NCI-H510A treated with DMSO at 0.1 percent for 48 hours (cell line): ENCODE measurements at regions not wholly inside any gene's neighbourhood (a gene's known extent, or its start where the extent isn't known, plus 50 kb on each side); places are given as distances from the start of the nearest gene placed in this dataset.
"Not testable (repeated sequence)": the region's sequence is repeated elsewhere in the genome, so short reads cannot be mapped to it uniquely, and the experiment has no call there.

Experiments
- DNase-seq: peaks from one replicate; lab custom pipeline; 2025; lab: John Stamatoyannopoulos, UW

DNA sequence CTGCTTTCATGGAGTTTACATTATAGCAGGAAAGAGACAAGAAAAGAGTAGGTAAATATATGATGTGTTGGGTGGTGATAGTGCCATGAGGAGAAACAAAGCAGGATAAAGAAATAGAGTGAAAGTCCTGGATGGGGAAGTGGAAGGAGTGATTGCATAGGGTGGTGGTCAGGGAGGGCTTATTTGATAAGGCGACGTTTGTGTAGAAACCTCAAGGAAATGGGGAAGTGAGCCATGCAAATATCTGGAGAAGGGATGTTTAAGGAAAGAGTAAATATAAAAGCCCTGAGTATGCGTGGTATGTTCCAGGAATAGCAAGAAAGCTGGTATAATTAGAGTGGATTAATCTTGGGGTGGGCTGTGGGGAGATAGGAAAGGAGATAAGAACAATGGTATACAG, 134.7 kb upstream of the SV2C start:
- no peak for DNase-seq

DNA sequence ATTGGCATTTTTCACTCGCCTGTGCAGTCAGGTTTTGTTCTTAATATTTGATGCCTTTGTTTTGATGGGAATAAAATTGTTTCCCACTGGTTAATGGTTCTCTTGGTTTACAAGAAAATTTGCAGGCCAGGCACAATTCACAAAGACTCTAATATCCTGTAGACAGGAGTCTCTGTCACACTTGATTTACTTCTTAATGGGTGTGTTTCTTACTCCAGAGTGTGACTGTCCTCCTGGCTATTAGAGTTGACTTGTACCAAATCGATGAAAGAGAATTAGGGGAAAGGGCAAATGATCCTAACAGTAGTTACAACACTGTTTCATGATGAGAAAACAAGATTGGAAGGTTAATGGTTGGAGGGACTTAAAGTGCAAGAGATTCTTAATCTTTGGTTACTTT, 142.8 kb upstream of the SV2C start:
- DNase-seq: no peak

DNA sequence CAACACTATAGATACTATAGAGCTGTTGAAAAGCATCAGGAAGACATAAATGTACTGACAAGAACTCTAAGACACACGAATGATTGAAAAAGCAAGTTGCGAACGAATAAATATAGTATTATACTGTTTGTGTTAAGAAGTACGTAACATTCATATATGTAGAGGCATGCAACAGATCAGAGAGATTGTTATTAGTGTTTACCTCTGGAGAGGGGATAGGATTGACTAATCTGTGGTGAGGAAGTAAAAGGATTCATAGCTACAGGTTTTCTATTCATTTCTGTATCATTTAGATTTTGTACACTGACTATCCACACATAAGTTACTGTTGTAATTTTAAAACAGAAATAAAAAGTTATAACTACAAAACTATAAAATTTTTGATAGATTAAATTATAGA, 147.6 kb upstream of the SV2C start:
- DNase-seq: no peak

DNA sequence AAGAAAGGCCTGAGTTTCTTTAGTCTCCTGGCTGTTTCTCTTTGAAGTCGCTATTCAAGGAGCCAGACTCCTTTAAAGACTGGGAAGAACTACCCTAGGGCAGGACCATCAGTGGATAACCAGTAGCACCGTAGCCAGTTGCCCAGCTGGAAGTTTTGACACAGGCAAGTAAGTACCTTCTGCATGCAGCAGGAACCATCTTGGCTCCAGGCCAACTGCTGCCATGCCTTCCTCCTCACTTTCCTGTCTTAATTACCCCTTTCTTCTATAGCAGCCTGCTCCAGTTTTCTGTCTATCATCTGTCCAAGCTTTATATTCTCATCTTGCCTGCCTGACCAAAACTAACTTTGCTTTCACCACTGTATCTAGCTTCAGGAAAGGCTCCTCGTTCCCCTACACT, 149.7 kb upstream of the SV2C start:
- DNase-seq: peak; percentile 1

DNA sequence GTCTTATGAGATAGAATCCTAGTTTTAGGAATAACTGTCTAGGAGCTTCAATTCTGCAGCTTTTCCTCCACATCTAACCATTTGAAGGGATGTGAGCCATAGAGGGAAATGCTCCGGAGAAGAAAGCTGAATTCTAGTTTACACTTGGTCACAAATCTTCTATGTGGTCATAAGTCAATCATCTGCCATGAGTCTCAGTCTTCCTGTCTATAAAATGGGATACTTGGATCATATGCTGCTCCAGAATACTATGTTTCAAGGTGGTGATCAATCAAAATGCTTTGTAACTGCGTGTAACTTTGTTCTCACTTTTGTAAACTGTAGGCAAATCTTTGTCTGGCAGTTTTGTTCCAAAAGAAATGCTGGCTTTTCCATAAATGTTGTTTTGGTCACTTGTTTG, 152.0 kb upstream of the SV2C start:
- no peak for DNase-seq

DNA sequence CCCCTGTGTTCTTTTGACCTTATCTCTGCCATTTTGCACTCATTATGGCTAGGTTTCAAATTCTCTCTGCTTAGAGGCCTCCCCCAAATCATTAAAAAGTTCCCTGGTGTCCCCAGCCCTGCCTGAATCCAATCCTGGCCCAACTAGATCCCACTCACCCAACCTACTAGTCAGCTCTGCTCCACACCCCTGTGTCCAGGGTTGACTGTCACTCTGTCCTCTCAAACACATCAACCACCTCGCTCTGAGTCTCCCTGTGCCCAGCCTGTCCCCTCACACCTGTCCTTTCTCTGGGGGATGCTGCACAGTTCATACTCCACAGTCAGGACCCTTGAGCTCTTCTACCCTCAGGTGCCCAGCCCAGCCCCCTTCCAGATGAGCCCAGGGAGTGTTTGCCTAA, 154.2 kb upstream of the SV2C start:
- no peak for DNase-seq

DNA sequence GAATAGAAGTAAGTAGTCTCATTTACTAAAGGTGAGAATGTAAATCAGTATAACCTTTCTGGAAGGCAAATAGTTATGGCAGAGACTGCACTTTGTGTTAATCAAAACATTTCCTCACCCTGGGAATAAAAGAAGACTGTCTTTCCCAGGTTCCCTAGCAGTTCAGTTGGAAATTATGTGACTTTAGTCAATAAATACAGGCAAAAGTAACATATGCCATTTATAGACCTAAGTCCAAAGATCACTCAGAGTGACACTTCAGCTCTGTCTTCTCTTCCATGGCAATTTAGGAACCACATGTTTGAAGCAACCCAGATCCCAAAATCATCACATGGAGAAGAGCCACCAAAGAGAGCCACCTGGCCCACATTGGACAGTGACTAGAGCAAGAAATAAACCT, 160.7 kb upstream of the SV2C start:
- DNase-seq: no peak

DNA sequence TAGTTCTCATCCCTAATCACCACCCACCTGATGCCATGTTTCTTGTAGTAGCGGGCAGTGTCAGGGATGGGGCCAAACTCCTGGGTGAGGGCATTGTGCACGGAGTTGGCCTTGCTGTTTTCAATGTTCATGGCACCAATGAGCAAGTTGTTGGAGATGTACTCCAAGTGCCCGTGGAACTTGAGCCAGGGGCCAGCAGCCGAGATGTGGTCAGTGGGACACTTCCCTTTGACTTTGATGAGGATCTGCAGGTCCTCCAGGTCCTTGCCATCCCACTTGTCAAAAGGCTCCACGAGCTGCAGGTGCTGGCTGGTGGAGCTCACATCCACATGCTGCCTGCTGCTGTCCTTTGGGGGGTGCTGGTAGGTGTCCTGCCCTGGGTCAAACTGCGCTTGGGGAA, 162.2 kb upstream of the SV2C start:
- DNase-seq: no peak

DNA sequence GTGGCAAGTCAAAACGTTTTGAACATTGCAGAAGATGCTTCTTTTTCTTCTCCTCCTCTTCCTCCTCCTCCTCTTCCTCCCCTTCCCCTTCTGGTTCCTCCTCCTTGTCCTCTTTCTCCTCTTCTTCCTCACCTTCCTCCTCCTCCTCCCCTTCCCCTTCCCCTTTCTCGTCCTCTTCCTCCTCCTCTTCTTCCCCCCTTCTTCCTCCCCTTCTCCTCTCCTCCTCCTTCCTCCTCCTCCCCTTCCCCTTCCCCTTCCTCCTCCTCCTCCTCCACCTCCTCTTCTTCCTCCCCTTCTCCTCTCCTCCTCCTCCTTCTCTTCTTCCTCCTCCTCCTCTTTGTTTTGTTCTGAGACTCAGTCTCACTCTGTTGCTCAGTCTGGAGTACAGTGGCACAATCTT, 167.0 kb upstream of the SV2C start:
- no peak for DNase-seq

DNA sequence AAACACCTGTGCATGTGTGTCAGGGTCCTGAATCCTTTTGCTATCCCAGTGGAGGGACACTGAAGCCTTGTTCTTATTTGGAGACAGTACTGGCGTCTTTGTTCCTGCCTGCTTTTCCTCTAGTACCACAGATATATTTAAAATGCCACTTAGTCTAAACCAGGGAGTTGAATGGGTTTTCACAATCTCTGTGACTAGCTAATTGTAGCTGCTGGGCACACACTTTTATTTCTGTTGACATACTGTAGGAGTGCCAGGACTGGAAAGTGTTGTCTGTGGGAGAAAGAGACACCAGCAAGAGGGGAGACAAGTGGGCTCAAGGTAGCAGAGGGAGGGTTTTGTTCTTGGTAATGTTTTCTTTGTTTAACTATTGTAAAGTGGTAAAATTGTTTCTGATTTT, 174.0 kb upstream of the SV2C start:
- DNase-seq: no peak

DNA sequence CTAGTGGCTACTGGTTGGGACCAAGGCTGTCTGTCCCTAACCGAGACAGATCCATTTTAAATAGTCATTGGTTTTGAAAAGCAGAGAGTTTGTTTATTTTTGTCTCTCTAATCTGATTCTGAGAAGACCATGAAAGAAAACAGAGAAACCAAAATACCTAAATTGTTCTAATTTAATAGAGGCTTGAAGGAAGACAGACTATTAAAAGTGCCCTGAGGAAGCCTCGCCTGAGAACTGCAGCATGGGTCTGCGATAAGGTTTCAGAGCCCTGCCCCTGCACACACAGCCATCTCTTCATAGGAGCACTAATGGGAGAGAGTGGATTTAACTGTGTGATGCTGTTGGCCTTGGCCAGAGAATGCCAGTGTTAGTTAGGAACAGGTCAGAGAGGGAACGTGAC, 175.5 kb upstream of the SV2C start:
- DNase-seq: no peak

DNA sequence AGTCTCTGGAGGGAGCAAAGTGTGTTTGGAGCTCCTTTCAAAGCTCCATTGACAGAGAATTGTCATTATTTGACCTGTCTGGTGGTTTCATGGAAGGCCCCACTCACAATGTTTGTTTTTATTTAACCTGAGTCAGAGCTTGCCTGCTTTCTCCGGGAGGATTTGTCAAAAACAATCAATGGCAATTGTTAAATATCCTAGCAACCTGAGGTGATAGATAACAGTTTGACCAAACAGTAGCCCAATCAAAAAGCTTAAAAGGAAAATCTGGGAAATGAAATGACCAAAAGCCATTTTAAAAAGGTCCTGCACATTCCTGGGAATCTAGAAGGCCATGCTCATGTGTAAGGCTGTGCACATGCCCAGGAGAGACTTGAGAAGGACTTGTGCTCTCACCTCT, 177.2 kb upstream of the POC5 start:
- DNase-seq: no peak

DNA sequence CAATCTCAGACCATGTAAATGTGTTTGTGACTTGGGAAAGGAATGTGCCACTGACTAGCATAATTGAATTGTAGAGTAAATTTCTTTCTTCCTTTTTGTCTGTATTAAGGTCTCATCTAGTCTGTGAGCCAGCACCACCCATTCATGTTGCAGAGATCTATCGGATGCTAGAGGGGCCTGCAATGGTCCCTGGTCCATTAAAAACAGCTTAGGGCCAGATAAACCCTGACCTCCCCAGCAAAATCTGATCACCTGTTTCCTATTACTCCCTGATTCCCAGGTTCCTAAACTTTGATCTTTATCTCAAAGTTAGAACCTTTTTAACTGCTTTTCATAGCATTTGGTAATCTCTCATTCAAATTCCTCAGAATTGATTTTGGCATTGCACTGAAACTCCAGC, 174.5 kb upstream of the POC5 start:
- no peak for DNase-seq

DNA sequence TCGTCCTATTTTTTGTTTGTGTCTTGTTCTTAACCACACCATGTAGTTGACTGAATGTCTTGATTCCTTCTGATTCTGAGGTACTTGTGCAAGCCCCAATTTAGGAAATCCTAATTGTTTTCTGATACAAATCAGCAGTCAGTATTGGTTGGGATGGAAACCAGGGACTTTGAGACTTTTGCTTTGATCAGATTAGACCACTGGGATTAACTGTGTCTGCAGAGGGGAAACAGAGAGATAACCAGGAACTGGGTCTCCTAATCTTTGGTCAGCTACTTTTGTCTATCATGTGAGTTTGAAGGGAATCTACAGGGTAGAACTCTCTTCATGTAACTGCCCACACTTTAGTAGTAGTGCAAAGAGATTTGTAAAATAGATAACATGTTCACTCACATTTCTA, 173.8 kb upstream of the POC5 start:
- DNase-seq: no peak

DNA sequence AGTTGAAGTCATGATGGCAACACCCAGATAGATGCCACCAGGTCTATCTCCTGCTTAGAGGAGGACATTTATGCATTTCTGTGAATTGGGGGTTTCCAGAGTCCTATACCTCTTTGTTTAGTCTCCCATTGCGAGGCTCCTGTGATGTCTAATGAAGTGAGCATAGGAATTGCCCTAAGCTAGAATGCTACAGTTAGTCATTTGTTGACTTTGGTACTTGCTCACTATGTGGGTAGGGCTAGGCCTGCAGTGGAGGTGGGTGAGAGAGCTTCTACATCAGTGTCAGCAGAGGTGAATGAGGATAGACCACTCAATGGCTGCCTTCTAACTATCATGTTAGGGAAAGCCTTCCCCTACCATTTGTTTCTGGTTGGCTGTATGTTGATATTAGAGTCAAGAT, 173.3 kb upstream of the POC5 start:
- no peak for DNase-seq

DNA sequence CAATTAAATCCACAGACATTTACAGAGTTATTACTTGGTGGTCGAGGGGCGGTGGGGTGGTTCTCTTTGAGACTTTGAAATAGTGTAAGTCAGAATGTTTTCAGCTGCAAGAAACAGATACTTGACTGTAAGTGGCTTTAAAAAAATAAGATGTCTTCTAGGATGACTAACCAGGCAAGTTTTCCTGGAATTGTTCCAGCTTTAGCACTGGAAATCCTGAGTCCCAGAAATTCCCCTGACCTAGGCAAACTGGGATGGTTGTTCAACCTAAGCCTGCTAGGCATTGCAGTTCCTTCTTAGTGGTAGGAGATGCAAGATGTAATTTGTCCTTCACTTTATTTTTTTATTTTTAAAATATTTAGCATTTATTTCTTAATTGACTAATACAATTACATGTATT, 169.5 kb upstream of the POC5 start:
- no peak for DNase-seq

DNA sequence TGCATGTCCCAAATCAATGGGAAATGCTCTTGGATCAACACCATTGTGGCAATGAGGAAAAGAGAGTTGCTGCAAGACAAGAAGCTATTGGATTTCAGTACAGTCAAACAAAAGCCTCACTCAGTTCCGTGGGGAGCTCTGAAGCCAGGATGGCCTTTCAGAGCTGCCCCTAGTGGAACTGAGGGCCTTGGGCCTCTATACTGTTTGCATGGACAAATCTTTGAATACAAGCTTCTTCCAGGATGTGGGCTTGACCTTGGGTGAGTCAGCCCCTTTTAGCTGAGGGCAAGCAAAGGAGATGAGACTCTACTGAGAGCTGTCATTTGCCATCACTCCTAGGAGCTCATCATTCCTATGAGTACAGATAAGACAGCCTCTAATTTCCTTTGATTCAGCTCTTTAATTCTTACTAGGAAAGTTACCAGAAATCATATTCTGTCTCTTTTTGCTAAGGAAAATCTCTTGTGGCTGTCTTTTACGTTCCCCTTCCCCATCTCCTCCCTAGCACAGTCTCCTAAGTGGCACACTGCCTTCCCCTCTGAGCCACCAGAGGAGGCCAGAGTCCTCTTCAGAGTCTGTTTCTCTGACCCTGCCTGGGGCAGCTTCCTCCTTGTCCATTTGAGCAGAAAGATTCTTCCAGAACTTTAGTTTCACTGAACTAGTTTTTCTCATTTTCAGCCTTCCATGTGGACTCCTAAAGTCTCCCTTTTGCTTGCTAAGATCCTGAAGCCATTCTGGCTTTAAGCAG, 168.8 kb upstream of the POC5 start:
- no peak for DNase-seq

DNA sequence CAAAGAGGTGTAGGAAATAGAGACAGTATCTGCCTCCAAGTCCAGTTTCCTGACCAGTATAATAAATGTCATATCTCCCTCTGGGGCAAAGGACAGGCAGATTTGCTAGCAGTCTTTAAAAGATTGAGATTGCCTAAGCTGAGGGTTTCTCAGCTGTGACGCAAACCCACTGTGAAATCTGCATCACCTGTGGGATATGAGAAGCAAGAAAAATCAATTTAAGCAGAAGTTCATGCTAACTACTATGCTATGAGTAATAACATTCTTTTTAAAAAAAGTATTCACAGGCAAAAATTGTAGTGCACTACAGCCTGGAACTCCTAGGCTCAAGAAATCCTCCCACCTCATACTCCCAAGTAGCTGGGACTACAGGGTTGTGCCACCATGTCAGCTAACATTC, 168.1 kb upstream of the POC5 start:
- DNase-seq: no peak

DNA sequence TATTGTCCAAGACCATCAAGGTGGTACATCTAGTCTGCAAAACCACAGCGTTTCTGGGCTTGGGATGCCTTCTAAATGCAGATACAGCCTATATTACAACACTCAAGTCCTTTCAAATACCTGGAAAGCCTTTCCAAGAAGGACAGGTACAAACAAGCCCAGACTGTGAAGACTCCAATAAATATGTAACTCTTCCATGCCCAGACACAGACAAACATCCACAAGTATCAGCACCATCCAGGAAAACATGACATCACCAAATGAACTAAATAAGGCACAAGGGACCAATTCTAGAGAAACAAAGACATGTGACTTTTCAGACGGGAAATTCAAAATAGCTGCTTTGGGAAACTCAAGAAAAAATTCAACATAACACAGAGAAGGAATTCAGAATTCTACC, 152.7 kb upstream of the POC5 start:
- no peak for DNase-seq

DNA sequence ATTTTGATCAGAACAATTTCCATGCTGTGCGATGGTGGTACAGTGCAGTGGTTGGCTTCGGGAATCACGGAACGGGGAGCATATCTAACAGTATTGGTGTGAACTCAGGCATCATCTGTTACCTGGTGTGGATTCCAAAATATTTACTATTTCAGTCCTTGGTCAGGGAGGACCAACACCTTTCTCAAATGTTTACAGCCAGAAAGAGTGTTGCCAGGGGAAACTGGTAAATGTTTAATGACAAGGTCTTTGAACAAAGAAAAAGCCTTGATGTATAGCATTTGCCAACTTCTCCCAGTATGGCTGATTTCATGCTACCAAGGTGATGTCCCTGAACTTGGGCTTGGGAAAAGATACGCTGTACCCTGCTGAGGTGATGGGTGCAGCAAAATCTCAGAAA, 145.6 kb upstream of the POC5 start:
- DNase-seq: no peak

DNA sequence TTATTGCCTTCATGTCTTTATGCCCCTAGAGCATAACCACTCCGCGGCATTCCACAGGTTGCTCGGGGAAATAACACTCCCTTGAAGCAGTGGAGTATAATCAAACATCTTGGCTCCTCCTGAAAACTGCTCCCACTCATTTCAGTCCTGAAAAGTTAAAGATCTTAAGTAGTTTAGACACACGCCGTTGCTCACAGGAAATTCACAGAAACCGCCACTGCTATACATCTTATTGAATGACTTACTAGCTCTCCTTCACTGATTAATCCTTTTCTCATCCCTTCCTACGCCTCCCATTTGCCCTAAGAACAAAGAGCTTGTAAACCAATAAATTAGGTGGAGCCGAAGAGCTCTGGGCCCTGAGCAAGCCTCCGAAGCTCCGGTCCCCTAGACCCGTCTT, 142.4 kb upstream of the POC5 start:
- DNase-seq: not testable (repeated sequence)

DNA sequence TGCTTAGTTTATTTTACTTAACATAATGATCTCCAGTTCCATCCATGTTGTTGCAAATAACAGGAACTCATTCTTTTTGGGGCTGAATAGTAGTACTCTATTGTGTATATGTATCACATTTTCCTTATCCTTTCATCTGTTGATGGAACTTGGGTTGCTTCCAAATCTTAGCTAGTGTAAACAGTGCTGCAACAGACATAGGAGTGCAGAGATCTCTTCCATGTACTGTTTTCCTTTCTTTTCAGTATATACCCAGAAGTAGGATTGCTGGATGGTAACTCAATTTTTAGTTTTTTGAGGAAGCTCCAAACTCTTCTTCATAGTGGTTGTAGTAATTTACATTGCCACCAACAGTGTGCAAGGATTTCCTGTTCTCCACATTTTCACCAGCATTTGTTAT, 138.8 kb upstream of the POC5 start:
- no peak for DNase-seq

DNA sequence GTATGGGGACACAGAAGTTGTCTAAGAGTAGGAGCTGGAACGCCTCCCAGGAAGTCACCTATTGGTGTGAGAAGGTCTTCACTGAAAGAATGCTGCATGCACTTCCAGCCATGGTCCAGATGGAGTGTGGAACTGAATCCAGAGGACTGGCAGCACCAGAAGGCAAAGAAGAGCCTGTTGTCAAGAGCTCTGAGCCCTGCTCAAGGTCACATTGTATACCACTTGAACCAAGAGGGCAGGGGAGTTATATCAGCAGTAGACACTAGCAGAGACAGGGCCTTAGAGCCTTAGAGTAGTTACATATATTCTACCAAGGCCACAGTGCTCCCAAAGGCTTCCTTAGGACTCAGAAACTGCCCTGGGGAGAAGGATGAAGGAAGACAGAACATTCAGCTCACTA, 130.8 kb upstream of the POC5 start:
- no peak for DNase-seq

DNA sequence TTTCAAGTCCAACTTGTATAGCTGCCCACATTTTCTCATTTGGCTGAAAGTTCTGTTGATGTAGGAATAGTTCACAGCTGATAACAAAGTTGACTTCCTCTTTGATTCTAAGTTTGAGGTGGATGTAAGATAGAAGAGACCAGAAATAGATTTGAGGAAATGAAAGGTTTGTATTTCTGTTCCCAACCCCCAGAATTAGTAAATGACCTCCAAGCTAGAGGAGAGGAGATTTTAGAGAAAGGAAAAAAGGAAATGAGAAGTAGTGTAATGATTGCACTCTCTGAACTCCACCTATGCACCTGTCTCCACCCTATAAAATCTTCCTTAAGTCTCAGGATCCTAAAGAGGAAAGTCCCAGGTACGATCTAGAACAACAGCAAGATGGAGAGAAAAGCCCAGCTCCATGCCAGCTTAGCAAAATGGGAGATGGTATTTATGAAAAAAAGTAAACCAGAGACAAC, 130.4 kb upstream of the POC5 start:
- no peak for DNase-seq

DNA sequence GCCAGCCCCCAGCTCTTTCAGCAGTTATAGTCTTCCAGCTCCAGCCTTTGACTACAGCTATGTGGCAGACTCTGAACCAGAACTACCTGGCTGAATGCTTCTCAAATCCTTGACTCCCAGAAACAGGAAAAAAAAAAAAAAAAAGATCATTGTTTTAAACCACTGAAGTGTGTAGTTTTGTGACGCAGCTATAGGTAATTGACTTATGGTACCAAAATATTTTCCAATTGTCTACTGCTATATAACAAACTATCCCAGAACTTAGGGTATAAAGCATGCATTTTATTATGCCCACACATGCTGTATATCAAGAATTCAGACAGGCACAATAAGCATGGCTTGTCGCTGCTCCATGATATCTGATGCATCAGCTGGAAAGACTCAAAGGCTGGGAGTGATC, 127.1 kb upstream of the POC5 start:
- no peak for DNase-seq
